NB4 (cell line): ENCODE measurements at regions not wholly inside any gene's neighbourhood (a gene's known extent, or its start where the extent isn't known, plus 50 kb on each side); places are given as distances from the start of the nearest gene placed in this dataset.

Experiments used
- DNase-seq: peaks from one replicate; pipeline ENCODE4 v3.0.0; 2010; ENCODE audit warnings: low read depth
- H3K4me3 ChIP-seq: one replicate; pipeline ENCODE4 v1.5.1; 2011; ENCODE audit warnings: mild to moderate bottlenecking, low read depth, low read length, moderate library complexity
- CTCF ChIP-seq: IDR thresholded peaks from one replicate; pipeline ENCODE4 v1.5.1; 2012; ENCODE audit warnings: low read depth, low read length
- MYC ChIP-seq: IDR thresholded peaks from 2 replicates; pipeline ENCODE4 v1.6.1; 2011; ENCODE audit warnings: low read depth, low read length
- POLR2A ChIP-seq: IDR thresholded peaks from 2 replicates; pipeline ENCODE4 v1.6.1; 2011; ENCODE audit warnings: mild to moderate bottlenecking; ENCODE audit not compliant: insufficient read length; ENCODE audit errors: extremely low read depth
- TF ChIP-seq, protein P1 (sequence below): IDR thresholded peaks from 2 replicates; pipeline ENCODE4 v1.6.1; 2011; ENCODE audit warnings: low read depth, low read length

- DNase-seq, result no peak
- TF ChIP-seq, protein P1, sequence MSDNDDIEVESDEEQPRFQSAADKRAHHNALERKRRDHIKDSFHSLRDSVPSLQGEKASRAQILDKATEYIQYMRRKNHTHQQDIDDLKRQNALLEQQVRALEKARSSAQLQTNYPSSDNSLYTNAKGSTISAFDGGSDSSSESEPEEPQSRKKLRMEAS, result no peak
- TF ChIP-seq CTCF, result no peak
- no peak for TF ChIP-seq MYC
- TF ChIP-seq POLR2A, result no peak
- H3K4me3 ChIP-seq, result no peak overlapping the region
Observed at GRCh38 chr4:1554246-1554875, 129.8 kb downstream of the FAM53A start.

DNA sequence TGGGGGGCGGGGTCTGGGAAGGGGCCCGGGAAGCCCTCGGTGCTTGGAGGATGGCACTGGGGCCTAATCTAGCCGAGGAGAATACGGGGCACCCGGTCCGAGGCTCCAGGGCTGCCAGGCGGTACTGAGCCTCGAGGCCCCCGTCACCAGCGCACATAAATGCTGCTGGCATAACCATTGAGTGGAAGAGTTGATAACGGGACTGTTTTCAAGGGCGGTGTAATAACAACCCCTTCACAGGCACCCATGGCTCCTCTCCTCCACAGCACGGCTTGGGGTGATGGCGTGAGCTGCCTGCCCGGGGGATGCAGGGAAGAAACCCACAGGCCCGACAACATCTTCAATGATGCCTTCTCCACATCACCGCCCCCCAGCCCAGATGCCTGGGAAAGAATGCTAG is 130.7 kb downstream of the FAM53A start:
- no peak for DNase-seq
- TF ChIP-seq, protein P1, result no peak
- TF ChIP-seq MYC (no peak), CTCF (no peak), POLR2A (no peak)
- H3K4me3 ChIP-seq, result no peak overlapping the region

GRCh38 chr4:1552451-1552850 is 131.7 kb downstream of the FAM53A start:
- TF ChIP-seq, protein P1, result no peak
- no peak for TF ChIP-seq POLR2A
- TF ChIP-seq MYC, result no peak
- TF ChIP-seq CTCF, result no peak
- H3K4me3 ChIP-seq, result no peak overlapping the region
- DNase-seq, result no peak

- TF ChIP-seq CTCF (no peak), POLR2A (no peak), MYC (no peak)
- TF ChIP-seq, protein P1, result no peak
- H3K4me3 ChIP-seq, result no peak overlapping the region
- no peak for DNase-seq
Observed at GRCh38 chr4:1551211-1551610, 132.9 kb downstream of the FAM53A start.

DNA sequence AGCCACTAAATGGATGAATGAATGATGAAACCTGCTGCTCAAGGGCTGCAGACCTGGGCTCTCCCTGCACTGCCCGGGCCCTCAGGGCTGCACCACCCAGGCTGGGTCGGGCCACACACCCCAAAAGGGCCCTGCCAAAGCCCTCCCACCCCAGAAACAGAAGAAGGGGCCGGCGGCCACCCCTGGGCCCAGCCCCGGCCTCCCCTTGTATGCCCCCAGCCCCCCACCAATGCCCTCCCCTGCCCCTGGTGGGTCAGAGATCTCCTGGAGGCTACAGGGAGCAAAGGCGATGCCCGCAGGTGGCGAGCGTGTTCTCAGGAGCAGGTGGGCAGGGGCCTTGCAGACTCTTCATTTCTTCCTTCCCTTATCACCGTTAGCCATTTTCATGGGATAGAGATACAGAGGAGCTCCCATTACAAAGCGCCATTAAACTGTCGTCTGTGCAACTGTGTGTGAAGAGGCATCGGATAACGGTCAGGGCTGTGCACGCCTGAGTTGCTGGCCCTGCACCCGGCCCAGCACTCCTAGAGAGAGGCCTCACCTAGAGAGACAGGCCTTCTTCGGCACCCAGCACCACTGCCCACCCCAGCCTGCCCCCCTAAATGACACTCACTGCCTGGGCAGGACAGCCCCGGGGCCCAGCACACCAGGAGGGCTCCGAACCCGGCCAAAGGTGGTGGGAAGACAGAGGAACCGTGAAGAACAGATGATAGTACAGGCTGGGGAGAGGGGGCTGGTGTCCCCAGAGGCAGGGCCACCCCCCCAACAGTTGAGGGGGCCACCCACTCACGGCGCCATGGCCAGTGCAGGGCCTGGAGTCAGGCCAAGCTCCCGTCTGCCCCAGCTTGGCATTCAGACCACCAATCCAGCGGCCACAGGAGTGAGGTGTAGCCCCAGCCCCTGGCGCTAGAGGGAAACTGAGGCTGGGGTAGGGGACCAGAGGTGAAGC is 133.7 kb downstream of the FAM53A start:
- TF ChIP-seq, protein P1, result no peak
- TF ChIP-seq POLR2A (no peak), MYC (no peak)
- no peak for DNase-seq
- no peak overlapping the region for H3K4me3 ChIP-seq

GRCh38 chr4:1549638-1550035 is 134.5 kb downstream of the FAM53A start:
- DNase-seq, result no peak
- H3K4me3 ChIP-seq, result no peak overlapping the region
- no peak for TF ChIP-seq POLR2A
